ENCODE measurements at regions not wholly inside any gene's neighbourhood (a gene's known extent, or its start where the extent isn't known, plus 50 kb on each side); places are given as distances from the start of the nearest gene placed in this dataset.

GRCh38 chr12:67798768-67799167 lies 150.2 kb downstream of the DYRK2 start:
- no peak for DNase-seq (ENCODE audit: low spot score)
- TF ChIP-seq CTCF (IDR thresholded peaks at IDR 0.05; ENCODE audit: borderline replicate concordance, control extremely low read depth, extremely low read depth, insufficient read depth, missing control alignments) = no peak
- in situ Hi-C loops (cut with MboI; ENCODE audit: low sequenced_read_pairs, unreplicated experiment) = no loop called here

- in situ Hi-C loops (cut with MboI; ENCODE audit: low sequenced_read_pairs, unreplicated experiment) = no loop called here
- no peak for DNase-seq (ENCODE audit: low spot score)
- TF ChIP-seq CTCF (IDR thresholded peaks at IDR 0.05; ENCODE audit: borderline replicate concordance, control extremely low read depth, extremely low read depth, insufficient read depth, missing control alignments) = no peak
Measured at GRCh38 chr12:67802731-67803130, 154.2 kb downstream of the DYRK2 start.

GRCh38 chr12:67803278-67803993 lies 154.9 kb downstream of the DYRK2 start:
- no peak for DNase-seq (ENCODE audit: low spot score)
- TF ChIP-seq CTCF (IDR thresholded peaks at IDR 0.05; ENCODE audit: borderline replicate concordance, control extremely low read depth, extremely low read depth, insufficient read depth, missing control alignments) = no peak
- in situ Hi-C loops (cut with MboI; ENCODE audit: low sequenced_read_pairs, unreplicated experiment) = no loop called here

- no peak for DNase-seq (ENCODE audit: low spot score)
- in situ Hi-C loops (cut with MboI; ENCODE audit: low sequenced_read_pairs, unreplicated experiment) = no loop called here
- TF ChIP-seq CTCF (IDR thresholded peaks at IDR 0.05; ENCODE audit: borderline replicate concordance, control extremely low read depth, extremely low read depth, insufficient read depth, missing control alignments) = no peak
Measured at GRCh38 chr12:67804168-67804567, 155.6 kb downstream of the DYRK2 start.

GRCh38 chr12:67807814-67808213 lies 159.3 kb downstream of the DYRK2 start:
- in situ Hi-C loops (cut with MboI; ENCODE audit: low sequenced_read_pairs, unreplicated experiment) = no loop called here
- no peak for DNase-seq (ENCODE audit: low spot score)
- TF ChIP-seq CTCF (IDR thresholded peaks at IDR 0.05; ENCODE audit: borderline replicate concordance, control extremely low read depth, extremely low read depth, insufficient read depth, missing control alignments) = no peak

- in situ Hi-C loops (cut with MboI; ENCODE audit: low sequenced_read_pairs, unreplicated experiment) = no loop called here
- TF ChIP-seq CTCF (IDR thresholded peaks at IDR 0.05; ENCODE audit: borderline replicate concordance, control extremely low read depth, extremely low read depth, insufficient read depth, missing control alignments) = no peak
- no peak for DNase-seq (ENCODE audit: low spot score)
Measured at GRCh38 chr12:67810166-67810565, 161.6 kb downstream of the DYRK2 start.

Data from GM13976 (cell line).